HepG2 (cell line): ENCODE measurements at regions not wholly inside any gene's neighbourhood (a gene's known extent, or its start where the extent isn't known, plus 50 kb on each side); places are given as distances from the start of the nearest gene placed in this dataset.

Experiments
- CCAR2 ChIP-seq: fragments of 200-400 bp; formaldehyde crosslinking; optimal IDR thresholded peaks from 2 replicates; pipeline ENCODE3; 2018; ENCODE audit warnings: low read depth, mild to moderate bottlenecking, low read length, moderate library complexity
- KLF6 ChIP-seq: IDR thresholded peaks from 2 replicates; pipeline ENCODE4 v1.8.0; 2016; ENCODE audit warnings: missing biosample characterization, missing genetic modification reagents
- NR2F1 ChIP-seq, 2 experiments: fragments of 450-650 bp in 1 of 2; formaldehyde crosslinking in 1 of 2; IDR thresholded peaks; 2 replicates each; pipeline versions ENCODE4 v1.5.0 to v1.6.1; 2016 to 2020; ENCODE audit warnings: mild to moderate bottlenecking in 1 of 2, missing compliant biosample characterization in 1 of 2, missing genetic modification reagents in 1 of 2, moderate library complexity in 1 of 2
- ONECUT2 ChIP-seq: sonication (generic); formaldehyde crosslinking; IDR thresholded peaks from 2 replicates; pipeline ENCODE4 v1.4.0; 2020; ENCODE audit warnings: missing genetic modification reagents
- RAD51 ChIP-seq: fragments of 450-650 bp; IDR thresholded peaks from 2 replicates; pipeline ENCODE4 v1.6.1; 2016; ENCODE audit warnings: borderline replicate concordance
- THAP11 ChIP-seq: IDR thresholded peaks from 2 replicates; pipeline ENCODE4 v1.6.1; 2016; ENCODE audit warnings: missing biosample characterization, missing genetic modification reagents
- ZBTB8A ChIP-seq: sonication (generic); formaldehyde crosslinking; IDR thresholded peaks from 2 replicates; pipeline ENCODE4 v1.4.0; 2020; ENCODE audit warnings: mild to moderate bottlenecking, low read depth, missing genetic modification reagents, borderline replicate concordance
- ZKSCAN1 ChIP-seq: fragments of 150-350 bp; IDR thresholded peaks from 2 replicates; pipeline ENCODE4 v1.6.1; 2014; ENCODE audit warnings: low read length
- ZNF296 ChIP-seq: sonication (generic); formaldehyde crosslinking; conservative IDR thresholded peaks from 2 replicates; pipeline ENCODE4 v1.5.0; 2020; ENCODE audit warnings: mild to moderate bottlenecking, missing genetic modification reagents
- TF ChIP-seq, protein P1 (sequence below): sonication (generic); formaldehyde crosslinking; IDR thresholded peaks from 2 replicates; pipeline ENCODE4 v1.9.0; 2021; ENCODE audit warnings: missing genetic modification reagents, mild to moderate bottlenecking, borderline replicate concordance
- TF ChIP-seq, protein P2 (sequence below): sonication (generic); formaldehyde crosslinking; IDR thresholded peaks from 2 replicates; pipeline ENCODE4 v1.5.1; 2020; ENCODE audit warnings: mild to moderate bottlenecking, missing genetic modification reagents, moderate library complexity

DNA sequence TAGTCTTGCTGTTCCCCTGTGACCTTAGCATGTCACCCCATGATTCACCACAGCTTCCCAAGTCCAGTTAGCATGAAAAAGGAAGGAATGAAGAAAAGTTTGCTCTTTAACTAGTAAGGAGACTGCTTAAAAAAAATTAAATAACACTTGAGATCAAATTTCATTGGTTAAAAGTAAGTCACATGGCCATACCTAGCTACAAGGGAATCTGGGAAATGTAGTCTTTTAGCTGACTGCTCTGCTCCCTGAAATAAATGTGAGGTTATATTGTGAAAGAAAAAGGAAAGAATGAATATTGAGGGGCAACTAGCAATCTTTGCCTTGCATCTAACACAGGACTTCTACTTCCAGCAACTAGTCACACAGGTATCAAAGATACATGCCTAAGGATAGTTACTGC lies 84.7 kb upstream of the LRRN1 start (continued):
- TF ChIP-seq ZBTB8A (CRISPR knock-in tag) (no peak), THAP11 (CRISPR knock-in tag) (peak; percentile 76; the same call in 1 of the 2 replicates), NR2F1 (CRISPR knock-in tag; IDR thresholded peaks at IDR 0.05) (no peak), ONECUT2 (no peak), RAD51 (no peak), KLF6 (CRISPR knock-in tag) (no peak), ZNF296 (CRISPR knock-in tag) (no peak), ZKSCAN1 (no peak), CCAR2 (no peak)
- TF ChIP-seq, protein P1, sequence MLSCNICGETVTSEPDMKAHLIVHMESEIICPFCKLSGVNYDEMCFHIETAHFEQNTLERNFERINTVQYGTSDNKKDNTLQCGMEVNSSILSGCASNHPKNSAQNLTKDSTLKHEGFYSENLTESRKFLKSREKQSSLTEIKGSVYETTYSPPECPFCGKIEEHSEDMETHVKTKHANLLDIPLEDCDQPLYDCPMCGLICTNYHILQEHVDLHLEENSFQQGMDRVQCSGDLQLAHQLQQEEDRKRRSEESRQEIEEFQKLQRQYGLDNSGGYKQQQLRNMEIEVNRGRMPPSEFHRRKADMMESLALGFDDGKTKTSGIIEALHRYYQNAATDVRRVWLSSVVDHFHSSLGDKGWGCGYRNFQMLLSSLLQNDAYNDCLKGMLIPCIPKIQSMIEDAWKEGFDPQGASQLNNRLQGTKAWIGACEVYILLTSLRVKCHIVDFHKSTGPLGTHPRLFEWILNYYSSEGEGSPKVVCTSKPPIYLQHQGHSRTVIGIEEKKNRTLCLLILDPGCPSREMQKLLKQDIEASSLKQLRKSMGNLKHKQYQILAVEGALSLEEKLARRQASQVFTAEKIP (CRISPR knock-in tag): no peak
- TF ChIP-seq, protein P2, sequence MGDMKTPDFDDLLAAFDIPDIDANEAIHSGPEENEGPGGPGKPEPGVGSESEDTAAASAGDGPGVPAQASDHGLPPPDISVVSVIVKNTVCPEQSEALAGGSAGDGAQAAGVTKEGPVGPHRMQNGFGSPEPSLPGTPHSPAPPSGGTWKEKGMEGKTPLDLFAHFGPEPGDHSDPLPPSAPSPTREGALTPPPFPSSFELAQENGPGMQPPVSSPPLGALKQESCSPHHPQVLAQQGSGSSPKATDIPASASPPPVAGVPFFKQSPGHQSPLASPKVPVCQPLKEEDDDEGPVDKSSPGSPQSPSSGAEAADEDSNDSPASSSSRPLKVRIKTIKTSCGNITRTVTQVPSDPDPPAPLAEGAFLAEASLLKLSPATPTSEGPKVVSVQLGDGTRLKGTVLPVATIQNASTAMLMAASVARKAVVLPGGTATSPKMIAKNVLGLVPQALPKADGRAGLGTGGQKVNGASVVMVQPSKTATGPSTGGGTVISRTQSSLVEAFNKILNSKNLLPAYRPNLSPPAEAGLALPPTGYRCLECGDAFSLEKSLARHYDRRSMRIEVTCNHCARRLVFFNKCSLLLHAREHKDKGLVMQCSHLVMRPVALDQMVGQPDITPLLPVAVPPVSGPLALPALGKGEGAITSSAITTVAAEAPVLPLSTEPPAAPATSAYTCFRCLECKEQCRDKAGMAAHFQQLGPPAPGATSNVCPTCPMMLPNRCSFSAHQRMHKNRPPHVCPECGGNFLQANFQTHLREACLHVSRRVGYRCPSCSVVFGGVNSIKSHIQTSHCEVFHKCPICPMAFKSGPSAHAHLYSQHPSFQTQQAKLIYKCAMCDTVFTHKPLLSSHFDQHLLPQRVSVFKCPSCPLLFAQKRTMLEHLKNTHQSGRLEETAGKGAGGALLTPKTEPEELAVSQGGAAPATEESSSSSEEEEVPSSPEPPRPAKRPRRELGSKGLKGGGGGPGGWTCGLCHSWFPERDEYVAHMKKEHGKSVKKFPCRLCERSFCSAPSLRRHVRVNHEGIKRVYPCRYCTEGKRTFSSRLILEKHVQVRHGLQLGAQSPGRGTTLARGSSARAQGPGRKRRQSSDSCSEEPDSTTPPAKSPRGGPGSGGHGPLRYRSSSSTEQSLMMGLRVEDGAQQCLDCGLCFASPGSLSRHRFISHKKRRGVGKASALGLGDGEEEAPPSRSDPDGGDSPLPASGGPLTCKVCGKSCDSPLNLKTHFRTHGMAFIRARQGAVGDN (CRISPR knock-in tag): no peak
